HEK293 (cell line): ENCODE measurements at regions not wholly inside any gene's neighbourhood (a gene's known extent, or its start where the extent isn't known, plus 50 kb on each side); places are given as distances from the start of the nearest gene placed in this dataset.

Source experiments
- GLI4 ChIP-seq: fragments of 450-650 bp; formaldehyde crosslinking; IDR thresholded peaks from 2 replicates; pipeline ENCODE4 v1.5.1; 2016; ENCODE audit warnings: missing biosample characterization, missing genetic modification characterization
- MYNN ChIP-seq: fragments of 450-650 bp; formaldehyde crosslinking; IDR thresholded peaks from 2 replicates; pipeline ENCODE4 v1.5.1; 2016; ENCODE audit warnings: missing biosample characterization, missing genetic modification characterization, borderline replicate concordance
- OSR2 ChIP-seq: fragments of 450-650 bp; formaldehyde crosslinking; IDR thresholded peaks from 2 replicates; pipeline ENCODE4 v1.5.1; 2016; ENCODE audit warnings: missing biosample characterization, missing genetic modification characterization
- YY2 ChIP-seq: fragments of 450-650 bp; formaldehyde crosslinking; IDR thresholded peaks from 2 replicates; pipeline ENCODE4 v1.5.1; 2016; ENCODE audit warnings: missing biosample characterization, missing genetic modification characterization
- ZBTB1 ChIP-seq: fragments of 450-650 bp; formaldehyde crosslinking; IDR thresholded peaks from 2 replicates; pipeline ENCODE4 v1.5.1; 2016; ENCODE audit warnings: missing biosample characterization, missing genetic modification characterization
- ZNF639 ChIP-seq: fragments of 450-650 bp; formaldehyde crosslinking; IDR thresholded peaks from 2 replicates; pipeline ENCODE4 v1.5.1; 2016; ENCODE audit warnings: missing biosample characterization, missing genetic modification characterization
- TF ChIP-seq, protein P1 (sequence below): fragments of 450-650 bp; formaldehyde crosslinking; IDR thresholded peaks from 2 replicates; pipeline ENCODE4 v1.5.1; 2016; ENCODE audit warnings: missing biosample characterization, missing genetic modification characterization
- TF ChIP-seq, protein P2 (sequence below): fragments of 450-650 bp; formaldehyde crosslinking; IDR thresholded peaks from 2 replicates; pipeline ENCODE4 v1.5.1; 2016; ENCODE audit warnings: missing biosample characterization, missing genetic modification characterization

DNA sequence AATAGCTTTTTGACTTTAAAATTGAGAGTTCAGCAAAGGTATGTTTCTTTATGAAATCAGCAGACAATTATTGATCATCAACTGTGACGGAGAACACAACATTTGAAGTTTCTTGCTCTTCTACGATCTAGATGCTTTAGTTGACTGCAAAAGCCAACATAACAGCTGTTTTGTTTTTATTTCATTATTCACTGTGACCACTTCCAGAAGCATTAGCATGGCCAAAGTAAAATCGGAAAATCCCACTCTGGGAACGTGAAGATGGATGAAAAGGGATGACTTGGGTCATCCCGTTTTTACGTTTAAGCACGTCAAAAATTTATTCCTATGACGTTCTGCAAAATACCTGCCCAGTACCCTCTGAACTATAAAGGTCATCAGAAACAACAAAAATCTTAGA, 833.0 kb upstream of the ADAMTS5 start:
- TF ChIP-seq, protein P1, sequence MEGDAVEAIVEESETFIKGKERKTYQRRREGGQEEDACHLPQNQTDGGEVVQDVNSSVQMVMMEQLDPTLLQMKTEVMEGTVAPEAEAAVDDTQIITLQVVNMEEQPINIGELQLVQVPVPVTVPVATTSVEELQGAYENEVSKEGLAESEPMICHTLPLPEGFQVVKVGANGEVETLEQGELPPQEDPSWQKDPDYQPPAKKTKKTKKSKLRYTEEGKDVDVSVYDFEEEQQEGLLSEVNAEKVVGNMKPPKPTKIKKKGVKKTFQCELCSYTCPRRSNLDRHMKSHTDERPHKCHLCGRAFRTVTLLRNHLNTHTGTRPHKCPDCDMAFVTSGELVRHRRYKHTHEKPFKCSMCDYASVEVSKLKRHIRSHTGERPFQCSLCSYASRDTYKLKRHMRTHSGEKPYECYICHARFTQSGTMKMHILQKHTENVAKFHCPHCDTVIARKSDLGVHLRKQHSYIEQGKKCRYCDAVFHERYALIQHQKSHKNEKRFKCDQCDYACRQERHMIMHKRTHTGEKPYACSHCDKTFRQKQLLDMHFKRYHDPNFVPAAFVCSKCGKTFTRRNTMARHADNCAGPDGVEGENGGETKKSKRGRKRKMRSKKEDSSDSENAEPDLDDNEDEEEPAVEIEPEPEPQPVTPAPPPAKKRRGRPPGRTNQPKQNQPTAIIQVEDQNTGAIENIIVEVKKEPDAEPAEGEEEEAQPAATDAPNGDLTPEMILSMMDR (tag by site-specific recombination) = no peak
- TF ChIP-seq OSR2 (tag by site-specific recombination) (no peak), ZBTB1 (tag by site-specific recombination) (no peak), MYNN (tag by site-specific recombination) (no peak), GLI4 (tag by site-specific recombination) (no peak), YY2 (tag by site-specific recombination) (no peak), ZNF639 (tag by site-specific recombination) (no peak)
- TF ChIP-seq, protein P2, sequence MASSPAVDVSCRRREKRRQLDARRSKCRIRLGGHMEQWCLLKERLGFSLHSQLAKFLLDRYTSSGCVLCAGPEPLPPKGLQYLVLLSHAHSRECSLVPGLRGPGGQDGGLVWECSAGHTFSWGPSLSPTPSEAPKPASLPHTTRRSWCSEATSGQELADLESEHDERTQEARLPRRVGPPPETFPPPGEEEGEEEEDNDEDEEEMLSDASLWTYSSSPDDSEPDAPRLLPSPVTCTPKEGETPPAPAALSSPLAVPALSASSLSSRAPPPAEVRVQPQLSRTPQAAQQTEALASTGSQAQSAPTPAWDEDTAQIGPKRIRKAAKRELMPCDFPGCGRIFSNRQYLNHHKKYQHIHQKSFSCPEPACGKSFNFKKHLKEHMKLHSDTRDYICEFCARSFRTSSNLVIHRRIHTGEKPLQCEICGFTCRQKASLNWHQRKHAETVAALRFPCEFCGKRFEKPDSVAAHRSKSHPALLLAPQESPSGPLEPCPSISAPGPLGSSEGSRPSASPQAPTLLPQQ (tag by site-specific recombination) = no peak
